ENCODE measurements at regions not wholly inside any gene's neighbourhood (a gene's known extent, or its start where the extent isn't known, plus 50 kb on each side); places are given as distances from the start of the nearest gene placed in this dataset.
"Not testable (repeated sequence)": the region's sequence is repeated elsewhere in the genome, so short reads cannot be mapped to it uniquely, and the experiment has no call there.

GRCh38 chr15:53923741-53924140, 54.5 kb upstream of the UNC13C start:
- DNase-seq (ENCODE audit: low spot score): not testable (repeated sequence)

GRCh38 chr15:53918180-53919079, 59.8 kb upstream of the UNC13C start:
- DNase-seq (ENCODE audit: low spot score): peak; percentile 11

GRCh38 chr15:53917109-53917508, 61.1 kb upstream of the UNC13C start:
- DNase-seq (ENCODE audit: low spot score): no peak

- DNase-seq (ENCODE audit: low spot score): no peak
These were observed 66.8 kb upstream of the UNC13C start for GRCh38 chr15:53911431-53911830.

GRCh38 chr15:53910852-53911251, 67.4 kb upstream of the UNC13C start:
- DNase-seq (ENCODE audit: low spot score): no peak

GRCh38 chr15:53910236-53910849, 67.9 kb upstream of the UNC13C start:
- DNase-seq (ENCODE audit: low spot score): no peak

GRCh38 chr15:53903129-53903528, 75.1 kb upstream of the UNC13C start:
- no peak for DNase-seq (ENCODE audit: low spot score)

- not testable (repeated sequence) for DNase-seq (ENCODE audit: low spot score)
These were observed 84.8 kb upstream of the UNC13C start for GRCh38 chr15:53893468-53893867.

- not testable (repeated sequence) for DNase-seq (ENCODE audit: low spot score)
These were observed 86.4 kb upstream of the UNC13C start for GRCh38 chr15:53891862-53892261.

GRCh38 chr15:53884441-53884840, 93.8 kb upstream of the UNC13C start:
- no peak for DNase-seq (ENCODE audit: low spot score)

- DNase-seq (ENCODE audit: low spot score): no peak
These were observed 95.9 kb upstream of the UNC13C start for GRCh38 chr15:53882311-53882710.

- no peak for DNase-seq (ENCODE audit: low spot score)
These were observed 97.9 kb upstream of the UNC13C start for GRCh38 chr15:53880357-53880756.

GRCh38 chr15:53875711-53876110, 102.5 kb upstream of the UNC13C start:
- DNase-seq (ENCODE audit: low spot score): no peak

GRCh38 chr15:53875139-53875538, 103.1 kb upstream of the UNC13C start:
- peak; percentile 19 for DNase-seq (ENCODE audit: low spot score)

- no peak for DNase-seq (ENCODE audit: low spot score)
These were observed 105.8 kb upstream of the UNC13C start for GRCh38 chr15:53872410-53872809.

GRCh38 chr15:53869806-53870073, 108.5 kb upstream of the UNC13C start:
- DNase-seq (ENCODE audit: low spot score): no peak

- DNase-seq (ENCODE audit: low spot score): no peak
These were observed 109.0 kb upstream of the UNC13C start for GRCh38 chr15:53869044-53869805.

- DNase-seq (ENCODE audit: low spot score): no peak
These were observed 102.9 kb upstream of the WDR72 start for GRCh38 chr15:53862386-53862785.

GRCh38 chr15:53861792-53862191, 102.3 kb upstream of the WDR72 start:
- DNase-seq (ENCODE audit: low spot score): no peak

GRCh38 chr15:53851110-53851848, 91.8 kb upstream of the WDR72 start:
- DNase-seq (ENCODE audit: low spot score): no peak

- DNase-seq (ENCODE audit: low spot score): no peak
These were observed 88.3 kb upstream of the WDR72 start for GRCh38 chr15:53847745-53848144.

- no peak for DNase-seq (ENCODE audit: low spot score)
These were observed 85.2 kb upstream of the WDR72 start for GRCh38 chr15:53844634-53845033.

All from Ammon's horn (tissue), 1 donor.